ENCODE measurements at regions not wholly inside any gene's neighbourhood (a gene's known extent, or its start where the extent isn't known, plus 50 kb on each side); places are given as distances from the start of the nearest gene placed in this dataset.

- H3K27ac ChIP-seq, result no peak overlapping the region
- no peaks in the 10 kb centered on the region for H3K9me3 ChIP-seq
- no peak for DNase-seq (ENCODE audit: low spot score)
- H3K36me3 ChIP-seq, result no peaks in the 10 kb centered on the region
- TF ChIP-seq CTCF (IDR thresholded peaks at IDR 0.05), result no peak
- H3K4me1 ChIP-seq, result no peaks in the 10 kb centered on the region
- H3K4me3 ChIP-seq, result no peak overlapping the region
- no peaks in the 10 kb centered on the region for H3K27me3 ChIP-seq
Measured at GRCh38 chr6:144951730-144952437, 666.7 kb downstream of the UTRN start.

GRCh38 chr6:144952456-144953240 lies 667.5 kb downstream of the UTRN start:
- no peak overlapping the region for H3K27ac ChIP-seq
- H3K4me1 ChIP-seq, result no peaks in the 10 kb centered on the region
- no peaks in the 10 kb centered on the region for H3K36me3 ChIP-seq
- no peaks in the 10 kb centered on the region for H3K27me3 ChIP-seq
- TF ChIP-seq CTCF (IDR thresholded peaks at IDR 0.05), result no peak
- H3K4me3 ChIP-seq, result no peak overlapping the region
- DNase-seq (ENCODE audit: low spot score), result no peak
- no peaks in the 10 kb centered on the region for H3K9me3 ChIP-seq

DNA sequence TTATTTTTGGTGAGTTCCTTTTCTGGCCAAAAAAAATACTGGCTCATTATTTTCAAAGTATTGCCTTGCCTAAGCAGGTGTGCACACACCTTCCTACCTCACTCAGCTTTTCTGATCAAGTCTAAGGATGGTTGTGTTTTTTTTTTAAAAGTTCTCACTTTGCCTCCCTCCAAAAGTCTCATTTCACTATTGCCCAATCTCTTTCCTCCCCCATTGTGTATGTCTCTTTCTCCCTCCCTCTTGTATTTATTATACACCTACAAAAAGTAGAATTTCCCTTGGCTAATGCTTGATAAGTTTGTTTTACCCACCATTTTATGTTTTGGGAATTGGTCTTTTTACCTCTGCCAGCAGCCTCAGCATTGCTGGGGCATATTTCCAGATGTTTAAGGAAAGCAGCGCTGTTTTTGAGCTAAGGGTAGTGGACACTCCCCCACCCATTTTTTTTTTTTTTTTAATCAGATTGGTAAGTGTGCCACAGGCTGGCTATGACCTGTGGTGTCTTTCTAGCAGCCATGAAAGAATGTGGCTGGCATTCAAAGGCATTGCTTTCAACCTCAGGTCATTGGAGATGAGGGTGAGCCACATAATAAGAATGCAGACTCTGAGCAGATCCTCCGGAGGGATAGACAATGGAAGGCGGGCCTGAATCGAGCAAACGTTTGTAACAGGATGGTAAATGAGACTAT lies 668.6 kb downstream of the UTRN start:
- no peaks in the 10 kb centered on the region for H3K36me3 ChIP-seq
- H3K27ac ChIP-seq, result no peak overlapping the region
- no peaks in the 10 kb centered on the region for H3K27me3 ChIP-seq
- no peaks in the 10 kb centered on the region for H3K9me3 ChIP-seq
- no peak overlapping the region for H3K4me3 ChIP-seq
- DNase-seq (ENCODE audit: low spot score), result no peak
- no peak for TF ChIP-seq CTCF (IDR thresholded peaks at IDR 0.05)
- no peaks in the 10 kb centered on the region for H3K4me1 ChIP-seq

- TF ChIP-seq CTCF (IDR thresholded peaks at IDR 0.05), result no peak
Measured at GRCh38 chr6:144954241-144954556, 669.1 kb downstream of the UTRN start.

GRCh38 chr6:144955392-144955791 lies 670.3 kb downstream of the UTRN start:
- Histone ChIP-seq H3K9me3 (no peaks in the 10 kb centered on the region), H3K4me3 (no peak overlapping the region), H3K4me1 (no peaks in the 10 kb centered on the region), H3K27me3 (no peaks in the 10 kb centered on the region), H3K36me3 (no peaks in the 10 kb centered on the region), H3K27ac (no peak overlapping the region)
- TF ChIP-seq CTCF (IDR thresholded peaks at IDR 0.05), result no peak
- DNase-seq (ENCODE audit: low spot score), result no peak

More at GRCh38 chr6:144954241-144954556, 669.1 kb downstream of the UTRN start:
- no peak overlapping the region for H3K4me3 ChIP-seq
- H3K27ac ChIP-seq, result no peak overlapping the region
- H3K36me3 ChIP-seq, result no peaks in the 10 kb centered on the region
- no peaks in the 10 kb centered on the region for H3K9me3 ChIP-seq
- H3K27me3 ChIP-seq, result no peaks in the 10 kb centered on the region
- no peak for DNase-seq (ENCODE audit: low spot score)
- H3K4me1 ChIP-seq, result no peaks in the 10 kb centered on the region
